GM12878 (cell line): ENCODE measurements at regions not wholly inside any gene's neighbourhood (a gene's known extent, or its start where the extent isn't known, plus 50 kb on each side); places are given as distances from the start of the nearest gene placed in this dataset.

ENCODE experiments used
- ATAC-seq: fragments of 200-7000 bp; cut with Tn5 transposase; 3 replicates; pipeline ENCODE4 v1.9.1; 2020; ENCODE audit warnings: mild to moderate bottlenecking, moderate library complexity
- BruUV-seq: library from RNA; stranded (reverse); fragments of 400-500 nt; replicated peaks from 2 replicates; lab custom pipeline; 2021; lab: Mats Ljungman, UMichigan
- CTCF ChIA-PET: fragments of 300-600 bp; sonication (Branson Sonifier 250); formaldehyde crosslinking; extraction: SDS; loops from one replicate; lab custom pipeline; 2021; ENCODE audit warnings: inconsistent platforms; lab: Yijun Ruan, JAX
- POLR2A ChIA-PET: fragments of 350-600 bp; formaldehyde crosslinking; extraction: SDS; loops from one replicate; lab custom pipeline; 2021; ENCODE audit warnings: inconsistent platforms; lab: Charles Lee
- RAD21 ChIA-PET: fragments of 300-600 bp; sonication (Branson Sonifier 250); formaldehyde crosslinking; loops from one replicate; lab custom pipeline; 2023; ENCODE audit warnings: antibody characterized with exemption; ENCODE audit not compliant: unreplicated experiment; lab: Charles Lee
- SMC1A ChIA-PET: fragments of 300-600 bp; sonication (Branson Sonifier 250); formaldehyde crosslinking; loops from one replicate; lab custom pipeline; 2023; ENCODE audit not compliant: unreplicated experiment, uncharacterized antibody; lab: Charles Lee
- DNase-seq: peaks from one replicate; pipeline ENCODE4 v3.0.0-alpha.2; 2011; ENCODE audit warnings: low read depth, low spot score
- FAIRE-seq: peaks from 3 replicates; lab custom pipeline; 2011; peaks lifted over from hg19 to GRCh38; lab: Jason Lieb, UNC
- H2AFZ ChIP-seq: 2 replicates; pipeline ENCODE4 v1.6.0; 2011; ENCODE audit warnings: low read depth, low read length, control low read depth; ENCODE audit not compliant: control insufficient read depth
- H3K27ac ChIP-seq: 2 replicates; pipeline ENCODE4 v1.5.1; 2011; ENCODE audit warnings: control low read depth; ENCODE audit not compliant: control insufficient read depth, insufficient read depth
- H3K27me3 ChIP-seq, 2 experiments: replicated peaks in 1 of 2; 2 replicates each; pipeline versions ENCODE4 v1.6.0 to v1.6.1; 2011; ENCODE audit warnings: low read length in 1 of 2; ENCODE audit not compliant: control insufficient read depth in 2 of 2, insufficient read depth in 2 of 2
- H3K36me3 ChIP-seq, 2 experiments: 2 replicates each; pipeline ENCODE4 v1.5.1; 2011; ENCODE audit warnings: low read length in 1 of 2; ENCODE audit not compliant: control insufficient read depth in 2 of 2, insufficient read depth in 2 of 2
- H3K4me1 ChIP-seq: 2 replicates; pipeline ENCODE4 v1.6.1; 2011; ENCODE audit warnings: mild to moderate bottlenecking, low read length, moderate library complexity, mixed read lengths; ENCODE audit not compliant: control insufficient read depth, insufficient read depth
- H3K4me2 ChIP-seq: 2 replicates; pipeline ENCODE4 v1.6.0; 2011; ENCODE audit warnings: control low read depth; ENCODE audit not compliant: control insufficient read depth, insufficient read depth
- H3K4me3 ChIP-seq: fragments of 200-600 bp; sonication (generic); 2 replicates; pipeline ENCODE4 v1.5.1; 2016
- H3K79me2 ChIP-seq: 2 replicates; pipeline ENCODE4 v1.6.0; 2011; ENCODE audit warnings: low read length; ENCODE audit not compliant: control insufficient read depth, insufficient read depth
- H3K9ac ChIP-seq: 2 replicates; pipeline ENCODE4 v1.8.0; 2011; ENCODE audit warnings: low read length, control low read depth, mixed read lengths; ENCODE audit not compliant: control insufficient read depth, insufficient read depth
- H3K9me3 ChIP-seq: replicated peaks from 3 replicates; pipeline ENCODE4 v1.5.1; 2011; ENCODE audit warnings: mild to moderate bottlenecking, low read length; ENCODE audit not compliant: control insufficient read depth, insufficient read depth
- H4K20me1 ChIP-seq: 2 replicates; pipeline ENCODE4 v1.6.0; 2011; ENCODE audit not compliant: control insufficient read depth, insufficient read depth
- ATF7 ChIP-seq: fragments of 450-650 bp; IDR thresholded peaks from 2 replicates; pipeline ENCODE4 v1.6.1; 2016; ENCODE audit warnings: low read depth, mild to moderate bottlenecking
- BMI1 ChIP-seq: fragments of 450-650 bp; IDR thresholded peaks from 2 replicates; pipeline ENCODE4 v1.6.1; 2016; ENCODE audit warnings: mild to moderate bottlenecking, moderate library complexity, borderline replicate concordance
- CBX3 ChIP-seq: fragments of 200-600 bp; sonication (generic); IDR thresholded peaks from 2 replicates; pipeline ENCODE4 v1.6.1; 2016; ENCODE audit warnings: low read depth, borderline replicate concordance
- CEBPB ChIP-seq, 2 experiments: fragments of 150-350 bp in 1 of 2; IDR thresholded peaks; 2 replicates each; pipeline ENCODE4 v1.6.1; 2012 to 2014; ENCODE audit warnings: low read depth in 2 of 2, low read length in 2 of 2, borderline replicate concordance in 1 of 2, inconsistent platforms in 1 of 2
- ETV6 ChIP-seq, 2 experiments: fragments of 450-650 bp in 1 of 2; IDR thresholded peaks in 1 of 2; conservative IDR thresholded peaks in 1 of 2; 2 replicates each; pipeline ENCODE4 v1.6.1; 2014; ENCODE audit warnings: antibody characterized with exemption in 1 of 2, borderline replicate concordance in 1 of 2, low read depth in 1 of 2, mild to moderate bottlenecking in 1 of 2, moderate library complexity in 1 of 2
- HDGF ChIP-seq: fragments of 450-650 bp; IDR thresholded peaks from 2 replicates; pipeline ENCODE4 v1.6.1; 2016; ENCODE audit warnings: antibody characterized with exemption
- KAT2A ChIP-seq: conservative IDR thresholded peaks from 2 replicates; pipeline ENCODE4 v1.6.1; 2011; ENCODE audit warnings: low read depth, low read length; ENCODE audit not compliant: control insufficient read depth
- MEF2A ChIP-seq: IDR thresholded peaks from 2 replicates; pipeline ENCODE4 v1.6.1; 2011; ENCODE audit warnings: low read depth, mild to moderate bottlenecking, low read length, moderate library complexity; ENCODE audit not compliant: insufficient read depth
- NFIC ChIP-seq: IDR thresholded peaks from 2 replicates; pipeline ENCODE4 v1.6.1; 2012; ENCODE audit warnings: low read depth, mild to moderate bottlenecking, inconsistent platforms, low read length, moderate library complexity
- SMARCA5 ChIP-seq: fragments of 450-650 bp; IDR thresholded peaks from 2 replicates; pipeline ENCODE4 v1.6.1; 2017; ENCODE audit warnings: mild to moderate bottlenecking
- YBX1 ChIP-seq: fragments of 450-650 bp; IDR thresholded peaks from 2 replicates; pipeline ENCODE4 v1.6.1; 2016; ENCODE audit warnings: antibody characterized with exemption
- YY1 ChIP-seq: IDR thresholded peaks from 2 replicates; pipeline ENCODE4 v1.6.1; 2011; ENCODE audit warnings: low read depth, mild to moderate bottlenecking, low read length
- WGBS: methylation state at CpG from one replicate; pipeline ENCODE4 v1.1.6; 2016; ENCODE audit warnings: low lambda C conversion rate; ENCODE audit not compliant: insufficient replicate concordance, insufficient coverage; ENCODE audit errors: missing lambda C conversion rate; 5-methylcytosine and 5-hydroxymethylcytosine counted together
- in situ Hi-C: fragments of 300-500 bp; cut with MboI; formaldehyde crosslinking; loops from 9 replicates; pipeline ENCODE4 v1.14.3; 2018; ENCODE audit warnings: mixed read lengths
- intact Hi-C: fragments of 100-400 bp; cut with micrococcal nuclease; formaldehyde crosslinking; loops from one replicate; pipeline ENCODE4 v1.14.2; 2022; ENCODE audit not compliant: unreplicated experiment
- TF ChIP-seq, protein P1 (sequence below): fragments of 450-650 bp; IDR thresholded peaks from 2 replicates; pipeline ENCODE4 v1.6.1; 2017; ENCODE audit warnings: mild to moderate bottlenecking, moderate library complexity
- TF ChIP-seq, protein P2 (sequence below): fragments of 450-650 bp; IDR thresholded peaks from 2 replicates; pipeline ENCODE4 v1.6.1; 2018; ENCODE audit warnings: borderline replicate concordance, mild to moderate bottlenecking; ENCODE audit not compliant: partially characterized antibody

GRCh38 chr9:96163161-96163560, 138.8 kb downstream of the HSD17B3 start:
- ChIA-PET POLR2A (no interaction called here), SMC1A (no interaction called here), RAD21 (no interaction called here), CTCF (interaction anchor here (0.5 kb wide), 1 partner anchor 65 kb away, joined by 3 read pairs; no protein-coding TSS in a partner anchor)
- H3K27me3 ChIP-seq: no peaks in the 10 kb centered on the region
- H3K4me2 ChIP-seq: no peak overlapping the region
- no peaks in the 10 kb centered on the region for H3K36me3 ChIP-seq
- ATAC-seq: no peak
- no peak for FAIRE-seq
- H3K4me3 ChIP-seq: no peak overlapping the region
- no peak for TF ChIP-seq YY1
- no peak for TF ChIP-seq CBX3
- TF ChIP-seq BMI1: no peak
- TF ChIP-seq, protein P1, sequence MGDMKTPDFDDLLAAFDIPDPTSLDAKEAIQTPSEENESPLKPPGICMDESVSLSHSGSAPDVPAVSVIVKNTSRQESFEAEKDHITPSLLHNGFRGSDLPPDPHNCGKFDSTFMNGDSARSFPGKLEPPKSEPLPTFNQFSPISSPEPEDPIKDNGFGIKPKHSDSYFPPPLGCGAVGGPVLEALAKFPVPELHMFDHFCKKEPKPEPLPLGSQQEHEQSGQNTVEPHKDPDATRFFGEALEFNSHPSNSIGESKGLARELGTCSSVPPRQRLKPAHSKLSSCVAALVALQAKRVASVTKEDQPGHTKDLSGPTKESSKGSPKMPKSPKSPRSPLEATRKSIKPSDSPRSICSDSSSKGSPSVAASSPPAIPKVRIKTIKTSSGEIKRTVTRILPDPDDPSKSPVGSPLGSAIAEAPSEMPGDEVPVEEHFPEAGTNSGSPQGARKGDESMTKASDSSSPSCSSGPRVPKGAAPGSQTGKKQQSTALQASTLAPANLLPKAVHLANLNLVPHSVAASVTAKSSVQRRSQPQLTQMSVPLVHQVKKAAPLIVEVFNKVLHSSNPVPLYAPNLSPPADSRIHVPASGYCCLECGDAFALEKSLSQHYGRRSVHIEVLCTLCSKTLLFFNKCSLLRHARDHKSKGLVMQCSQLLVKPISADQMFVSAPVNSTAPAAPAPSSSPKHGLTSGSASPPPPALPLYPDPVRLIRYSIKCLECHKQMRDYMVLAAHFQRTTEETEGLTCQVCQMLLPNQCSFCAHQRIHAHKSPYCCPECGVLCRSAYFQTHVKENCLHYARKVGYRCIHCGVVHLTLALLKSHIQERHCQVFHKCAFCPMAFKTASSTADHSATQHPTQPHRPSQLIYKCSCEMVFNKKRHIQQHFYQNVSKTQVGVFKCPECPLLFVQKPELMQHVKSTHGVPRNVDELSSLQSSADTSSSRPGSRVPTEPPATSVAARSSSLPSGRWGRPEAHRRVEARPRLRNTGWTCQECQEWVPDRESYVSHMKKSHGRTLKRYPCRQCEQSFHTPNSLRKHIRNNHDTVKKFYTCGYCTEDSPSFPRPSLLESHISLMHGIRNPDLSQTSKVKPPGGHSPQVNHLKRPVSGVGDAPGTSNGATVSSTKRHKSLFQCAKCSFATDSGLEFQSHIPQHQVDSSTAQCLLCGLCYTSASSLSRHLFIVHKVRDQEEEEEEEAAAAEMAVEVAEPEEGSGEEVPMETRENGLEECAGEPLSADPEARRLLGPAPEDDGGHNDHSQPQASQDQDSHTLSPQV: no peak
- no peak for TF ChIP-seq KAT2A
- TF ChIP-seq HDGF: no peak
- TF ChIP-seq ETV6 (conservative IDR thresholded peaks at IDR 0.05 in 1 of 2, IDR thresholded peaks at IDR 0.05 in 1 of 2; ENCODE audit: borderline replicate concordance in 1 of 2, low read depth in 1 of 2): no peak
- no peak for TF ChIP-seq YBX1
- TF ChIP-seq, protein P2, sequence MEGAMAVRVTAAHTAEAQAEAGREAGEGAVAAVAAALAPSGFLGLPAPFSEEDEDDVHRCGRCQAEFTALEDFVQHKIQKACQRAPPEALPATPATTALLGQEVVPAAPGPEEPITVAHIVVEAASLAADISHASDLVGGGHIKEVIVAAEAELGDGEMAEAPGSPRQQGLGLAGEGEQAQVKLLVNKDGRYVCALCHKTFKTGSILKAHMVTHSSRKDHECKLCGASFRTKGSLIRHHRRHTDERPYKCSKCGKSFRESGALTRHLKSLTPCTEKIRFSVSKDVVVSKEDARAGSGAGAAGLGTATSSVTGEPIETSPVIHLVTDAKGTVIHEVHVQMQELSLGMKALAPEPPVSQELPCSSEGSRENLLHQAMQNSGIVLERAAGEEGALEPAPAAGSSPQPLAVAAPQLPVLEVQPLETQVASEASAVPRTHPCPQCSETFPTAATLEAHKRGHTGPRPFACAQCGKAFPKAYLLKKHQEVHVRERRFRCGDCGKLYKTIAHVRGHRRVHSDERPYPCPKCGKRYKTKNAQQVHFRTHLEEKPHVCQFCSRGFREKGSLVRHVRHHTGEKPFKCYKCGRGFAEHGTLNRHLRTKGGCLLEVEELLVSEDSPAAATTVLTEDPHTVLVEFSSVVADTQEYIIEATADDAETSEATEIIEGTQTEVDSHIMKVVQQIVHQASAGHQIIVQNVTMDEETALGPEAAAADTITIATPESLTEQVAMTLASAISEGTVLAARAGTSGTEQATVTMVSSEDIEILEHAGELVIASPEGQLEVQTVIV: no peak
- TF ChIP-seq ATF7: no peak
- TF ChIP-seq SMARCA5: no peak
- TF ChIP-seq CEBPB (IDR thresholded peaks at IDR 0.05; ENCODE audit: borderline replicate concordance in 1 of 2, low read depth in 2 of 2, low read length in 2 of 2): no peak
- TF ChIP-seq NFIC: no peak
- TF ChIP-seq MEF2A: no peak
- intact Hi-C loops (no loop called here), in situ Hi-C loops (no loop called here)
- H3K27ac ChIP-seq: no peak overlapping the region
- WGBS: 9% methylated on average over 6 of the region's 7 CpGs
- no peak overlapping the region for H3K9ac ChIP-seq
- no peaks in the 10 kb centered on the region for H3K4me1 ChIP-seq
- no peaks in the 10 kb centered on the region for H4K20me1 ChIP-seq
- H3K79me2 ChIP-seq: no peaks in the 10 kb centered on the region
- DNase-seq: no peak
- no peaks in the 10 kb centered on the region; the same call in 2 of the 3 replicates for H3K9me3 ChIP-seq
- H2AFZ ChIP-seq: no peak overlapping the region
- BruUV-seq: no TSS peak
